Endothelial cell of umbilical vein (primary cell): ENCODE measurements at regions not wholly inside any gene's neighbourhood (a gene's known extent, or its start where the extent isn't known, plus 50 kb on each side); places are given as distances from the start of the nearest gene placed in this dataset.

Source experiments
- BruUV-seq: library from RNA; stranded (reverse); fragments of 400-500 nt; replicated peaks from 2 replicates; lab custom pipeline; 2021; lab: Mats Ljungman, UMichigan
- CTCF ChIA-PET: fragments of 300-600, 350-600 bp; sonication (Branson Sonifier 250); formaldehyde crosslinking; loops from one replicate; lab custom pipeline; 2021; ENCODE audit warnings: antibody characterized with exemption, inconsistent platforms; lab: Charles Lee
- POLR2A ChIA-PET: fragments of 300-600, 350-600 bp; sonication (Branson Sonifier 250); formaldehyde crosslinking; loops from one replicate; lab custom pipeline; 2021; ENCODE audit warnings: antibody characterized with exemption, inconsistent platforms; lab: Charles Lee
- DNase-seq: peaks from one replicate; pipeline ENCODE4 v3.0.0-alpha.2; 2011; ENCODE audit warnings: low read depth, low spot score
- FAIRE-seq: peaks from 2 replicates; lab custom pipeline; 2011; peaks lifted over from hg19 to GRCh38; lab: Jason Lieb, UNC
- H2AFZ ChIP-seq: 2 replicates; pipeline ENCODE4 v1.6.0; 2012; ENCODE audit warnings: low read depth, low read length, control low read depth, inconsistent platforms
- H3K27ac ChIP-seq: 2 replicates; pipeline ENCODE4 v1.5.1; 2011; ENCODE audit warnings: low read depth, mild to moderate bottlenecking, control low read depth, low read length, moderate library complexity; ENCODE audit not compliant: insufficient read depth
- H3K27me3 ChIP-seq, 2 experiments: 2 replicates each; pipeline versions ENCODE4 v1.6.0 to v1.6.1; 2011; ENCODE audit warnings: low read length in 2 of 2, mixed read lengths in 1 of 2; ENCODE audit not compliant: control insufficient read depth in 2 of 2, insufficient read depth in 2 of 2
- H3K36me3 ChIP-seq, 2 experiments: 2 replicates in 1 of 2; 3 replicates in 1 of 2; pipeline ENCODE4 v1.5.1; 2011; ENCODE audit warnings: low read length in 2 of 2, mild to moderate bottlenecking in 1 of 2, moderate library complexity in 1 of 2; ENCODE audit not compliant: control insufficient read depth in 2 of 2, insufficient read depth in 2 of 2; ENCODE audit errors: extremely low read depth in 1 of 2
- H3K4me1 ChIP-seq: 3 replicates; pipeline ENCODE4 v1.5.1; 2011; ENCODE audit warnings: mild to moderate bottlenecking, low read length; ENCODE audit not compliant: control insufficient read depth, insufficient read depth; ENCODE audit errors: extremely low read depth
- H3K4me2 ChIP-seq: 2 replicates; pipeline ENCODE4 v1.6.1; 2011; ENCODE audit warnings: low read length, control low read depth, mixed read lengths; ENCODE audit not compliant: insufficient read depth
- H3K4me3 ChIP-seq, 3 experiments: fragments of 200-600 bp in 1 of 3; sonication (generic), shearing (Covaris generic) in 1 of 3; replicated peaks in 1 of 3; 2 replicates each; pipeline ENCODE4 v1.5.1; 2011 to 2016; ENCODE audit warnings: control low read depth in 3 of 3, low read length in 3 of 3, mild to moderate bottlenecking in 2 of 3, inconsistent platforms in 1 of 3, low read depth in 1 of 3, moderate library complexity in 1 of 3; ENCODE audit not compliant: insufficient read depth in 1 of 3
- H3K79me2 ChIP-seq: 2 replicates; pipeline ENCODE4 v1.6.0; 2012; ENCODE audit warnings: low read length, inconsistent platforms; ENCODE audit not compliant: control insufficient read depth, insufficient read depth
- H3K9ac ChIP-seq: replicated peaks from 2 replicates; pipeline ENCODE3; 2011; ENCODE audit warnings: low read length, control low read depth; ENCODE audit not compliant: insufficient read depth; ENCODE audit errors: extremely low read depth
- H3K9me1 ChIP-seq: replicated peaks from 3 replicates; pipeline ENCODE4 v1.6.0; 2011; ENCODE audit warnings: mild to moderate bottlenecking, low read length; ENCODE audit not compliant: control insufficient read depth, insufficient read depth; ENCODE audit errors: extremely low read depth
- H3K9me3 ChIP-seq: replicated peaks from 2 replicates; pipeline ENCODE4 v1.5.1; 2012; ENCODE audit warnings: low read length, inconsistent platforms; ENCODE audit not compliant: control insufficient read depth, insufficient read depth
- H4K20me1 ChIP-seq: replicated peaks from 2 replicates; pipeline ENCODE3; 2011; ENCODE audit warnings: mild to moderate bottlenecking, low read length; ENCODE audit not compliant: control insufficient read depth, insufficient read depth; ENCODE audit errors: extremely low read depth
- CTCF ChIP-seq, 2 donors: IDR thresholded peaks; 1 replicate in 1 of 2; 2 replicates in 1 of 2; pipeline ENCODE4 v1.5.1; 2011; ENCODE audit warnings: low read length in 2 of 2, mild to moderate bottlenecking in 2 of 2, moderate library complexity in 2 of 2, control low read depth in 1 of 2, inconsistent platforms in 1 of 2, low read depth in 1 of 2; ENCODE audit not compliant: insufficient read depth in 1 of 2; ENCODE audit errors: extremely low read depth in 1 of 2
- EZH2 ChIP-seq: IDR thresholded peaks from 2 replicates; pipeline ENCODE4 v1.6.1; 2012; ENCODE audit warnings: borderline replicate concordance, low read depth, mild to moderate bottlenecking, moderate library complexity, low read length, inconsistent platforms; ENCODE audit not compliant: severe bottlenecking
- FOS ChIP-seq: IDR thresholded peaks from 2 replicates; pipeline ENCODE4 v1.6.1; 2011; ENCODE audit warnings: mild to moderate bottlenecking, low read length, moderate library complexity, borderline replicate concordance; ENCODE audit not compliant: insufficient read depth
- GATA2 ChIP-seq: IDR thresholded peaks from 2 replicates; pipeline ENCODE4 v1.7.0; 2011; ENCODE audit warnings: low read depth, mild to moderate bottlenecking, moderate library complexity, mixed read lengths, low read length; ENCODE audit not compliant: insufficient read length, insufficient read depth
- JUN ChIP-seq: IDR thresholded peaks from 2 replicates; pipeline ENCODE4 v1.6.1; 2011; ENCODE audit warnings: borderline replicate concordance, low read depth; ENCODE audit not compliant: insufficient read length, insufficient read depth
- MAX ChIP-seq: IDR thresholded peaks from 2 replicates; pipeline ENCODE4 v1.6.1; 2011; ENCODE audit not compliant: insufficient read depth, insufficient read length
- MYC ChIP-seq: IDR thresholded peaks from one replicate; pipeline ENCODE4 v1.6.1; 2011; ENCODE audit warnings: mild to moderate bottlenecking, low read depth, low read length
- POLR2A ChIP-seq: IDR thresholded peaks from 2 replicates; pipeline ENCODE4 v1.6.1; 2012; ENCODE audit warnings: low read depth, mild to moderate bottlenecking, control low read depth, low read length
- POLR2AphosphoS5 ChIP-seq: IDR thresholded peaks from 2 replicates; pipeline ENCODE4 v1.6.1; 2012; ENCODE audit warnings: low read depth, mild to moderate bottlenecking, control low read depth, low read length, moderate library complexity; ENCODE audit not compliant: insufficient read depth
- dilution Hi-C: fragments of 300-500 bp; cut with MboI; formaldehyde crosslinking; loops from one replicate; pipeline ENCODE4 v1.15.0; 2019; ENCODE audit warnings: low sequenced_read_pairs; ENCODE audit not compliant: extremely low pct_ligation_motif_present
- intact Hi-C: fragments of 100-400 bp; cut with micrococcal nuclease; formaldehyde crosslinking; loops from one replicate; pipeline ENCODE4 v1.10.0; 2022

- no TSS peak for BruUV-seq
- Histone ChIP-seq H3K4me2 (no peak overlapping the region), H3K27ac (no peak overlapping the region), H2AFZ (no peak overlapping the region), H3K4me1 (no peaks in the 10 kb centered on the region), H3K9me3 (no peaks in the 10 kb centered on the region), H3K9ac (no peak overlapping the region), H3K4me3 (no peak overlapping the region), H4K20me1 (no peaks in the 10 kb centered on the region), H3K36me3 (no peaks in the 10 kb centered on the region), H3K9me1 (no peaks in the 10 kb centered on the region), H3K27me3 (no peaks in the 10 kb centered on the region), H3K79me2 (no peaks in the 10 kb centered on the region)
- intact Hi-C loops = no loop called here
- DNase-seq (no peak), FAIRE-seq (no peak)
- ChIA-PET CTCF (interaction anchor here (1.2 to 1.7 kb wide), 3 partner anchors 10 to 23 kb away, joined by 4 to 6 read pairs (median 6); no protein-coding TSS in a partner anchor), POLR2A (no interaction called here)
- TF ChIP-seq MYC (no peak), JUN (no peak), POLR2A (no peak), EZH2 (no peak), GATA2 (no peak), FOS (no peak), POLR2AphosphoS5 (no peak), CTCF (IDR thresholded peaks at IDR 0.05; ENCODE audit: extremely low read depth in 1 of 2, insufficient read depth in 1 of 2, low read depth in 1 of 2, low read length in 2 of 2) (no peak), MAX (no peak)
- dilution Hi-C loops = no loop called here
These were observed 290.9 kb downstream of the CDC5L start for GRCh38 chr6:44678252-44678935.
